Peyer's patch (tissue), 4 donors: ENCODE measurements at regions not wholly inside any gene's neighbourhood (a gene's known extent, or its start where the extent isn't known, plus 50 kb on each side); places are given as distances from the start of the nearest gene placed in this dataset.

ENCODE experiments used
- DNase-seq, 3 donors: peaks; one replicate each; pipeline ENCODE4 v3.0.0-alpha.2; 2017 to 2019
- H3K27ac ChIP-seq, 4 donors: fragments of 200-600 bp; sonication (generic); one replicate each; pipeline ENCODE4 v1.5.1; 2016 to 2019
- H3K27me3 ChIP-seq, 2 donors: fragments of 200-600 bp; sonication (generic); one replicate each; pipeline ENCODE4 v1.5.1; 2019
- H3K36me3 ChIP-seq, 3 donors: fragments of 200-600 bp; sonication (generic); one replicate each; pipeline ENCODE4 v1.5.1; 2016 to 2019
- H3K4me1 ChIP-seq, 4 donors: fragments of 200-600 bp; sonication (generic); one replicate each; pipeline ENCODE4 v1.5.1; 2016 to 2019
- H3K4me3 ChIP-seq, 4 donors: fragments of 200-600 bp; sonication (generic); 1 replicate in 3 of 4; 2 replicates in 1 of 4; pipeline ENCODE4 v1.5.1; 2016 to 2019; ENCODE audit warnings: mild to moderate bottlenecking in 1 of 4
- H3K9me3 ChIP-seq, 4 donors: fragments of 200-600 bp; sonication (generic); one replicate each; pipeline ENCODE4 v1.5.1; 2016 to 2019; ENCODE audit warnings: mild to moderate bottlenecking in 1 of 4
- POLR2A ChIP-seq, 2 donors: fragments of 450-650 bp; IDR thresholded peaks; one replicate each; pipeline ENCODE4 v1.5.1; 2017; ENCODE audit warnings: antibody characterized with exemption in 2 of 2, mild to moderate bottlenecking in 2 of 2, moderate library complexity in 2 of 2
- TF ChIP-seq, protein P1 (sequence below), 6 experiments: fragments of 450-650 bp in 4 of 6; fragments of 200-600 bp in 2 of 6; sonication (generic) in 1 of 6; IDR thresholded peaks; one replicate each; pipeline ENCODE4 v1.5.1; 2017 to 2019; ENCODE audit warnings: antibody characterized with exemption in 6 of 6, mild to moderate bottlenecking in 3 of 6, moderate library complexity in 1 of 6

DNA sequence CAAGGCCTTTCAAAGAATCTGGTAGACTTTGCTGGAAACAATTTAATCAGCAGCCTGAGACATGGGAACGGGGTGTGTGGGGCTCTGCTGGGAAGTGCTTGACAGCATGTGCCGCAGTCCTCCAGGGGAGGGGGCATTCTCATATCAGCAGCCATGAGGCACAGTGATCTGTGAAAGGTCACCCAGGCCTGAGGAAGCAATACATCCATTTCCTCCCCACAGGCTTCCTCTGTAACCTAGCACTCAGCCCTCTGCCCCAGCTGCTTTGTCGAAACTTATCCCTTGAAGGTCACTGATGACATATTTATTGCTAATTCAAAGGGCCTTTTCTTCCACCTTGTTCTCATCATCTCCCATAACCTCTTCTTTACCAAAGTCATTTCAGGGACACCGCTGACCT, 103.3 kb downstream of the TNFAIP3 start:
- H3K36me3 ChIP-seq: no peaks in the 10 kb centered on the region

DNA sequence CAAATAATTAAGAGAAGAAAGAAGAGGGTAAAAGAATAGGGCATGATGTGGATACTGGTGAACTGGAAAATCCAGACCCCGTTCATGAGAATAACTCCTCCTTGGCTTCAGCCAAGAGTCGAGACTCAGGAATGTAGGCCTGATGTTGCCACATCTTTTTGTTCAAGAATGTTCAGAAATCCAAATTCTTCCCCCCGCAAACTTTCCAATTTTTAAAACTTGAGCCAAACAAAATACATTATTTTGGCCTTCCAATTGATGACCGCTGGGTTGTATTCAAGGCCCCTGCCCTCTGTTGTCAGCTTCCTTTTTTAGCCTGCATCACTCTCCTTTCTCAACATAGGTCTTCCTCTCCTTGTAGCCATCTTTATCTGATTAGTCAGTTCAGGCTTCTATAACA, 106.1 kb downstream of the TNFAIP3 start:
- Histone ChIP-seq H3K4me1 (peaks cover 0 to 10% (median 3%) of the 10 kb centered on the region in 4 donors), H3K9me3 (no peaks in the 10 kb centered on the region), H3K27ac (no peak overlapping the region), H3K4me3 (no peak overlapping the region), H3K27me3 (no peaks in the 10 kb centered on the region), H3K36me3 (no peaks in the 10 kb centered on the region)
- no peak for TF ChIP-seq POLR2A (IDR thresholded peaks at IDR 0.05)
- TF ChIP-seq, protein P1, sequence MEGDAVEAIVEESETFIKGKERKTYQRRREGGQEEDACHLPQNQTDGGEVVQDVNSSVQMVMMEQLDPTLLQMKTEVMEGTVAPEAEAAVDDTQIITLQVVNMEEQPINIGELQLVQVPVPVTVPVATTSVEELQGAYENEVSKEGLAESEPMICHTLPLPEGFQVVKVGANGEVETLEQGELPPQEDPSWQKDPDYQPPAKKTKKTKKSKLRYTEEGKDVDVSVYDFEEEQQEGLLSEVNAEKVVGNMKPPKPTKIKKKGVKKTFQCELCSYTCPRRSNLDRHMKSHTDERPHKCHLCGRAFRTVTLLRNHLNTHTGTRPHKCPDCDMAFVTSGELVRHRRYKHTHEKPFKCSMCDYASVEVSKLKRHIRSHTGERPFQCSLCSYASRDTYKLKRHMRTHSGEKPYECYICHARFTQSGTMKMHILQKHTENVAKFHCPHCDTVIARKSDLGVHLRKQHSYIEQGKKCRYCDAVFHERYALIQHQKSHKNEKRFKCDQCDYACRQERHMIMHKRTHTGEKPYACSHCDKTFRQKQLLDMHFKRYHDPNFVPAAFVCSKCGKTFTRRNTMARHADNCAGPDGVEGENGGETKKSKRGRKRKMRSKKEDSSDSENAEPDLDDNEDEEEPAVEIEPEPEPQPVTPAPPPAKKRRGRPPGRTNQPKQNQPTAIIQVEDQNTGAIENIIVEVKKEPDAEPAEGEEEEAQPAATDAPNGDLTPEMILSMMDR (IDR thresholded peaks at IDR 0.05): no peak
- no peak for DNase-seq

More for the DNA sequence above, 103.3 kb downstream of the TNFAIP3 start:
- H3K4me3 ChIP-seq: no peak overlapping the region
- H3K27me3 ChIP-seq: no peaks in the 10 kb centered on the region
- DNase-seq: no peak
- no peak for TF ChIP-seq POLR2A (IDR thresholded peaks at IDR 0.05)
- TF ChIP-seq, protein P1 (IDR thresholded peaks at IDR 0.05): no peak
- H3K27ac ChIP-seq: no peak overlapping the region
- peaks cover 0 to 5% (median 0%) of the 10 kb centered on the region in 4 donors for H3K4me1 ChIP-seq
- no peaks in the 10 kb centered on the region for H3K9me3 ChIP-seq

DNA sequence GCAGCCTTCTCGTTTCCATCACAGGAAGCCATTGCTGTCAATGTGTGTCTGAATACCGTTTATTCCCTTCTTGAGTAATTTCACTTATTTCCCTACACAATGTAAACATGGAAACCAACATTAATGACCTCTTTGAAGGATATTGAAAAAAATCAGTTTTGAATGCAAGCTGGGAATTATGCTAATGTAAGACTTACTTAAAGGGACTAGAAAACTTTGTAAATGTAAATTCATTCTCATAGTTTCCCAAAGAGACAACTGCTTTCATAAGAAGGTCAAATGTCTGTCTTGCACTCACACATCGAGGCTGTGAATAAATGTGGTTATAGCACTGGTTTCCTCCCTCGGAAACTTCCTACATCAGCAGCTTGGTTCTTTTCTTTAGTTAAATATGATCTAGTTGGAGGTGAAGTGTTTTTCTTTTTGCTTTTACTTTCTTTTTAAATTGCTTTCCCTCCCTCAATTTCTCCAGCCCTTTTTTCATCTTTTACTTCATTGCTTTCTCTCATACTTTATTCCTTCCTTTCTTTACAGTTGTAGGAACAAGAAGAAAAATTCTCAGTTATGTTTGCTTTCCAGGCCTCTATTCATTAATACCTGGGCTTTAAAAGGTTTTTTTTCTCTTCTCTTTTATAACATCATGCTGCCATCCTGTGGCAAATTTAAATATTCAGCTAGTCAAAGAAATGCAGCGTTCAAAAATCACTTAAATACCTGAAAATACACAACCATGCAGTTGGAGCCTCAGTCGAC, 108.3 kb downstream of the TNFAIP3 start:
- DNase-seq: no peak
- H3K27me3 ChIP-seq: no peaks in the 10 kb centered on the region
- H3K4me3 ChIP-seq: no peak overlapping the region
- H3K9me3 ChIP-seq: no peaks in the 10 kb centered on the region
- no peaks in the 10 kb centered on the region for H3K36me3 ChIP-seq
- TF ChIP-seq, protein P1 (IDR thresholded peaks at IDR 0.05): peak; percentile 14 to 54 (median 35)
- TF ChIP-seq POLR2A (IDR thresholded peaks at IDR 0.05): no peak
- peak overlapping the region; percentile 29 to 58 (median 39) for H3K27ac ChIP-seq
- peaks cover 0 to 14% (median 3%) of the 10 kb centered on the region in 4 donors for H3K4me1 ChIP-seq

DNA sequence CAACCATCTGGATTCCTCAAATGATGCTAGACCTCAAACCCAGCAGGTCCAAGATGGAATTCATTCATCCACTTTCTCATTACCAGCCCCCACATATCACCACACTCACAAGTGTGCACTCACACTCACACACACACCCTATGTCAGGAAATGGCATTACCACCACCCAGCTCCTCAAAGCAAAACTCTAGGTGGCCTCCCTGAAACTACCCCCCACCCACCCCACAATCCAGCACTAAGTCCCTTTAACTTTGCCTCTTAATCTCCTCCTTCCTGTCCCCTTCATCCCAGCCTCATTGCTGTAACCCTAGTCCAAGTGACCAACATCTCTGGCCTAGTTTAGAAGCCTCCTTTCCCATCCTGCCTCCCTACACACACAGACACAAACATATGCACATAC, 109.4 kb downstream of the TNFAIP3 start:
- TF ChIP-seq POLR2A (IDR thresholded peaks at IDR 0.05): no peak
- TF ChIP-seq, protein P1 (IDR thresholded peaks at IDR 0.05): no peak
- Histone ChIP-seq H3K9me3 (no peaks in the 10 kb centered on the region), H3K4me3 (no peak overlapping the region), H3K4me1 (peaks cover 0 to 14% (median 3%) of the 10 kb centered on the region in 4 donors), H3K27me3 (no peaks in the 10 kb centered on the region), H3K27ac (peak overlapping the region in 2 of 4 donors; percentile 26 to 58), H3K36me3 (no peaks in the 10 kb centered on the region)
- DNase-seq: no peak

DNA sequence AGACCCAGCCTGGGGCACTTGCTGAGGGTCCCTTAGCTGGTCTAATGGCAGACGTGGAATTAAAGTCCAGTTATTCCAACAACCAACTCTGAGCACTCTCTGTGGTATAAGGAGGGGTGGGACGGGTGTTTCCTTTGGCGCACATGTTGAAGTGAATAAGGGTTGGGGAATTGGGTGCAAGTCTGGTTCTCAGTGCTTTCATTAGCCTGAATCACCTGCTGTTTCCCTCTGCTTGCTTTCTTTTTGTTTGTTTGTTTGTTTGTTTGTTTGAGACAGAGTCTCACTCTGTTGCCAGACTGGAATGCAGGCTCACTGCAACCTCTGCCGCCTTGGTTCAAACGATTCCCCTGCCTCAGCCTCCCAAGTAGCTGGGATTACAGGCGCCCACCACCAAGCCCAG, 110.1 kb downstream of the TNFAIP3 start:
- no peaks in the 10 kb centered on the region for H3K36me3 ChIP-seq
- no peak for DNase-seq
- H3K9me3 ChIP-seq: no peaks in the 10 kb centered on the region
- no peaks in the 10 kb centered on the region for H3K27me3 ChIP-seq
- H3K4me3 ChIP-seq: no peak overlapping the region
- no peak overlapping the region for H3K27ac ChIP-seq
- H3K4me1 ChIP-seq: peaks cover 0 to 14% (median 3%) of the 10 kb centered on the region in 4 donors
- TF ChIP-seq, protein P1 (IDR thresholded peaks at IDR 0.05): no peak
- TF ChIP-seq POLR2A (IDR thresholded peaks at IDR 0.05): no peak
